ENCODE measurements at regions not wholly inside any gene's neighbourhood (a gene's known extent, or its start where the extent isn't known, plus 50 kb on each side); places are given as distances from the start of the nearest gene placed in this dataset.

DNA sequence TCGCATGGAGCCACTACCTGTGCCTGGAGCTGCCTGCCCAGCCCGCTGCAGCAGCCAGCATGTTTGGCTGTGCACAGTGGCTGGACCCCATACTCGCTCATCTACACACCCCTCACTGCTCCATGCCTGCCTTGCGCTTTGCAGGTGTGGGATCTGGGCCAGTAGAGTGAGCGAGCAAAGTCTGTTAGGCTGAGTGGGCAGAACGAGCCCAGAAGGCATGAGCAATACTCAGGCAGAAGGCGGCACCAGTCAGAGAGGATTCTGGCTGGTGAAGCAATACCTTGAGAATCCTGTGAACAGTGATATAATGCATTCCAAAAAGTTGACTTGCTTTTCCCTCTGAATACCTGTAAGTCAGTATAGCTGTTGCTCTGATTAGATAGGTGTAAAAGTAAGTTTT, 816.4 kb downstream of the KCNT2 start:
- no peak overlapping the region for H3K4me2 ChIP-seq (ENCODE audit: insufficient read depth, low read length)
- ChIA-PET CTCF (no interaction called here), POLR2A (no interaction called here)
- H3K36me3 ChIP-seq (ENCODE audit: control insufficient read depth in 2 of 2, extremely low read depth in 1 of 2, insufficient read depth in 2 of 2, low read length in 2 of 2), result no peaks in the 10 kb centered on the region
- H3K79me2 ChIP-seq (ENCODE audit: control insufficient read depth, insufficient read depth, low read length), result no peaks in the 10 kb centered on the region
- H3K4me3 ChIP-seq (replicated peaks in 1 of 3; ENCODE audit: insufficient read depth in 1 of 3, low read depth in 1 of 3, low read length in 3 of 3), result no peak overlapping the region
- FAIRE-seq (no peak), DNase-seq (ENCODE audit: low read depth, low spot score) (no peak)
- no peak overlapping the region for H2AFZ ChIP-seq (ENCODE audit: low read depth, low read length)
- BruUV-seq (replicated peaks), result no TSS peak
- no peaks in the 10 kb centered on the region for H3K9me3 ChIP-seq (replicated peaks; ENCODE audit: control insufficient read depth, insufficient read depth, low read length)
- H3K27ac ChIP-seq (ENCODE audit: insufficient read depth, low read depth, low read length), result no peak overlapping the region
- H3K27me3 ChIP-seq (ENCODE audit: control insufficient read depth in 2 of 2, insufficient read depth in 2 of 2, low read length in 2 of 2), result no peaks in the 10 kb centered on the region
- no peaks in the 10 kb centered on the region for H3K4me1 ChIP-seq (ENCODE audit: control insufficient read depth, extremely low read depth, insufficient read depth, low read length)
- no peaks in the 10 kb centered on the region for H3K9me1 ChIP-seq (replicated peaks; ENCODE audit: control insufficient read depth, extremely low read depth, insufficient read depth, low read length)
- TF ChIP-seq, protein P1, sequence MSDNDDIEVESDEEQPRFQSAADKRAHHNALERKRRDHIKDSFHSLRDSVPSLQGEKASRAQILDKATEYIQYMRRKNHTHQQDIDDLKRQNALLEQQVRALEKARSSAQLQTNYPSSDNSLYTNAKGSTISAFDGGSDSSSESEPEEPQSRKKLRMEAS (IDR thresholded peaks at IDR 0.05; ENCODE audit: insufficient read depth, insufficient read length), result no peak
- no peak for TF ChIP-seq EZH2 (IDR thresholded peaks at IDR 0.05; ENCODE audit: borderline replicate concordance, low read depth, low read length, severe bottlenecking)
- dilution Hi-C loops (cut with MboI; ENCODE audit: extremely low pct_ligation_motif_present, low sequenced_read_pairs) (no loop called here), intact Hi-C loops (cut with micrococcal nuclease) (no loop called here)
- H3K9ac ChIP-seq (replicated peaks; ENCODE audit: extremely low read depth, insufficient read depth, low read length), result no peak overlapping the region
- no peaks in the 10 kb centered on the region for H4K20me1 ChIP-seq (replicated peaks; ENCODE audit: control insufficient read depth, extremely low read depth, insufficient read depth, low read length)

DNA sequence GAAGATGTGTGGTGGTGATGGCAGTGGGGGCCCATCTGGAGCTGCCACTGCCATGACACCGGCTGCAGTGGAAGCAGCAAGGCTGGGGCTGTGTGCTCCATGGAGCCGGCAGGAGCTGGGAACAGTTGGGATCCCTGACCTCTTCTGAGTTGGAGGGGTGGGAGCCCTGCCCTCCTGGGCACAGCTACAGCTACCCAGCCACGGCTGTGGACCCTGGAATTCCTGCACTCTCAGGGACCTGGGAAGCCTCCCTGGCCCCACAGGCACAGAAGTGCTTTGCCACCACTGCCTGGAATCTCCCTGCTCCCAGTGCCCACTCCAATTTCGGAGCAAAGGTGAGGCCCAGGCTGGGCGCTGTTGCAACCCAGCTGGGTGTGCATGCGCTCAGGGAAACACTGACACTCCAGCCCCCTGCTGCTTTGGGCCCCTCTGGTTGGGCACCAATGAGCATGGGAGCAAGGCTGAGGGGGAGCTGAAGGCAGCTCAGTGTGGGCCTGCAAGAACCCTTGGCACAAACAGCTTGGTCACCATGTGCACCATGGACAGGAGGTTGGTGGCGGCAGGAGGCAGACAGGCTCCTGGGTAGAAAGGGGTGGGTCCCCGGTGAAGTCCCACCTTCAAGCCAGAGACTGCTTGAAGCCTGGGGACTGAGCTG, 817.6 kb downstream of the KCNT2 start:
- H3K9me1 ChIP-seq (replicated peaks; ENCODE audit: control insufficient read depth, extremely low read depth, insufficient read depth, low read length), result no peaks in the 10 kb centered on the region
- TF ChIP-seq POLR2A (IDR thresholded peaks at IDR 0.05; ENCODE audit: low read depth, low read length) (no peak), GATA2 (IDR thresholded peaks at IDR 0.05; ENCODE audit: insufficient read depth, insufficient read length, low read depth, low read length) (no peak), EZH2 (IDR thresholded peaks at IDR 0.05; ENCODE audit: borderline replicate concordance, low read depth, low read length, severe bottlenecking) (no peak), JUN (IDR thresholded peaks at IDR 0.05; ENCODE audit: borderline replicate concordance, insufficient read depth, insufficient read length, low read depth) (no peak), MYC (IDR thresholded peaks at IDR 0.05; ENCODE audit: low read depth, low read length) (no peak), POLR2AphosphoS5 (IDR thresholded peaks at IDR 0.05; ENCODE audit: insufficient read depth, low read depth, low read length) (no peak), FOS (IDR thresholded peaks at IDR 0.05; ENCODE audit: borderline replicate concordance, insufficient read depth, low read length) (no peak)
- TF ChIP-seq, protein P2, sequence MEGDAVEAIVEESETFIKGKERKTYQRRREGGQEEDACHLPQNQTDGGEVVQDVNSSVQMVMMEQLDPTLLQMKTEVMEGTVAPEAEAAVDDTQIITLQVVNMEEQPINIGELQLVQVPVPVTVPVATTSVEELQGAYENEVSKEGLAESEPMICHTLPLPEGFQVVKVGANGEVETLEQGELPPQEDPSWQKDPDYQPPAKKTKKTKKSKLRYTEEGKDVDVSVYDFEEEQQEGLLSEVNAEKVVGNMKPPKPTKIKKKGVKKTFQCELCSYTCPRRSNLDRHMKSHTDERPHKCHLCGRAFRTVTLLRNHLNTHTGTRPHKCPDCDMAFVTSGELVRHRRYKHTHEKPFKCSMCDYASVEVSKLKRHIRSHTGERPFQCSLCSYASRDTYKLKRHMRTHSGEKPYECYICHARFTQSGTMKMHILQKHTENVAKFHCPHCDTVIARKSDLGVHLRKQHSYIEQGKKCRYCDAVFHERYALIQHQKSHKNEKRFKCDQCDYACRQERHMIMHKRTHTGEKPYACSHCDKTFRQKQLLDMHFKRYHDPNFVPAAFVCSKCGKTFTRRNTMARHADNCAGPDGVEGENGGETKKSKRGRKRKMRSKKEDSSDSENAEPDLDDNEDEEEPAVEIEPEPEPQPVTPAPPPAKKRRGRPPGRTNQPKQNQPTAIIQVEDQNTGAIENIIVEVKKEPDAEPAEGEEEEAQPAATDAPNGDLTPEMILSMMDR (IDR thresholded peaks at IDR 0.05; ENCODE audit: extremely low read depth in 1 of 2, insufficient read depth in 1 of 2, low read depth in 1 of 2, low read length in 2 of 2), result no peak
- TF ChIP-seq, protein P1 (IDR thresholded peaks at IDR 0.05; ENCODE audit: insufficient read depth, insufficient read length), result no peak
- H3K36me3 ChIP-seq (ENCODE audit: control insufficient read depth in 2 of 2, extremely low read depth in 1 of 2, insufficient read depth in 2 of 2, low read length in 2 of 2), result no peaks in the 10 kb centered on the region
- no peak overlapping the region for H2AFZ ChIP-seq (ENCODE audit: low read depth, low read length)
- no peak overlapping the region for H3K4me2 ChIP-seq (ENCODE audit: insufficient read depth, low read length)
- POLR2A ChIA-PET, result no interaction called here
- no peak for FAIRE-seq
- intact Hi-C loops (cut with micrococcal nuclease), result no loop called here
- no peaks in the 10 kb centered on the region for H3K79me2 ChIP-seq (ENCODE audit: control insufficient read depth, insufficient read depth, low read length)
- DNase-seq (ENCODE audit: low read depth, low spot score), result no peak
- no peak overlapping the region for H3K9ac ChIP-seq (replicated peaks; ENCODE audit: extremely low read depth, insufficient read depth, low read length)
- dilution Hi-C loops (cut with MboI; ENCODE audit: extremely low pct_ligation_motif_present, low sequenced_read_pairs), result no loop called here
- no peak overlapping the region for H3K4me3 ChIP-seq (replicated peaks in 1 of 3; ENCODE audit: insufficient read depth in 1 of 3, low read depth in 1 of 3, low read length in 3 of 3)
- H3K27me3 ChIP-seq (ENCODE audit: control insufficient read depth in 2 of 2, insufficient read depth in 2 of 2, low read length in 2 of 2), result no peaks in the 10 kb centered on the region
- no peak overlapping the region for H3K27ac ChIP-seq (ENCODE audit: insufficient read depth, low read depth, low read length)
- CTCF ChIA-PET, result no interaction called here
- no TSS peak for BruUV-seq (replicated peaks)
- H3K4me1 ChIP-seq (ENCODE audit: control insufficient read depth, extremely low read depth, insufficient read depth, low read length), result no peaks in the 10 kb centered on the region
- H4K20me1 ChIP-seq (replicated peaks; ENCODE audit: control insufficient read depth, extremely low read depth, insufficient read depth, low read length), result no peaks in the 10 kb centered on the region
- no peaks in the 10 kb centered on the region for H3K9me3 ChIP-seq (replicated peaks; ENCODE audit: control insufficient read depth, insufficient read depth, low read length)
